Renal pelvis (tissue), 1 donor: ENCODE measurements at regions not wholly inside any gene's neighbourhood (a gene's known extent, or its start where the extent isn't known, plus 50 kb on each side); places are given as distances from the start of the nearest gene placed in this dataset.

ENCODE experiments used
- DNase-seq: peaks from one replicate; pipeline ENCODE4 v3.0.0-alpha.2; 2013

- no peak for DNase-seq
Observed at GRCh38 chr10:78828647-78829539, 239.9 kb upstream of the ZMIZ1 start.

- no peak for DNase-seq
Observed at GRCh38 chr10:78829565-78829964, 239.2 kb upstream of the ZMIZ1 start.

- DNase-seq = no peak
Observed at GRCh38 chr10:78830062-78830975, 238.4 kb upstream of the ZMIZ1 start.

GRCh38 chr10:78830976-78831375 lies 237.8 kb upstream of the ZMIZ1 start:
- no peak for DNase-seq

GRCh38 chr10:78831461-78831860 lies 237.3 kb upstream of the ZMIZ1 start:
- no peak for DNase-seq

- DNase-seq = no peak
Observed at GRCh38 chr10:78832281-78832680, 236.5 kb upstream of the ZMIZ1 start.

GRCh38 chr10:78838141-78838657 lies 230.6 kb upstream of the ZMIZ1 start:
- DNase-seq = no peak

GRCh38 chr10:78843495-78843894 lies 225.3 kb upstream of the ZMIZ1 start:
- DNase-seq = no peak

- no peak for DNase-seq
Observed at GRCh38 chr10:78844960-78845607, 223.7 kb upstream of the ZMIZ1 start.

GRCh38 chr10:78846071-78846470 lies 222.7 kb upstream of the ZMIZ1 start:
- DNase-seq = no peak

- DNase-seq = no peak
Observed at GRCh38 chr10:78846760-78847159, 222.0 kb upstream of the ZMIZ1 start.

GRCh38 chr10:78847485-78847884 lies 221.3 kb upstream of the ZMIZ1 start:
- no peak for DNase-seq

- DNase-seq = no peak
Observed at GRCh38 chr10:78849115-78849514, 219.7 kb upstream of the ZMIZ1 start.

GRCh38 chr10:78849731-78850130 lies 219.0 kb upstream of the ZMIZ1 start:
- DNase-seq = no peak

GRCh38 chr10:78850644-78851435 lies 217.9 kb upstream of the ZMIZ1 start:
- no peak for DNase-seq

GRCh38 chr10:78851647-78852046 lies 217.1 kb upstream of the ZMIZ1 start:
- no peak for DNase-seq

GRCh38 chr10:78852466-78853240 lies 216.1 kb upstream of the ZMIZ1 start:
- peak; percentile 35 for DNase-seq

GRCh38 chr10:78853864-78854263 lies 214.9 kb upstream of the ZMIZ1 start:
- no peak for DNase-seq

GRCh38 chr10:78856421-78856820 lies 212.3 kb upstream of the ZMIZ1 start:
- DNase-seq = peak; percentile 44

- no peak for DNase-seq
Observed at GRCh38 chr10:78857193-78857592, 211.6 kb upstream of the ZMIZ1 start.
